Stimulated activated naive CD4-positive, alpha-beta T cell (primary cell): ENCODE measurements at regions not wholly inside any gene's neighbourhood (a gene's known extent, or its start where the extent isn't known, plus 50 kb on each side); places are given as distances from the start of the nearest gene placed in this dataset.
"Not testable (repeated sequence)": the region's sequence is repeated elsewhere in the genome, so short reads cannot be mapped to it uniquely, and the experiment has no call there.

Source experiments
- DNase-seq, 6 experiments: peaks; one replicate each; lab custom pipeline; 2025; lab: John Stamatoyannopoulos, UW

DNA sequence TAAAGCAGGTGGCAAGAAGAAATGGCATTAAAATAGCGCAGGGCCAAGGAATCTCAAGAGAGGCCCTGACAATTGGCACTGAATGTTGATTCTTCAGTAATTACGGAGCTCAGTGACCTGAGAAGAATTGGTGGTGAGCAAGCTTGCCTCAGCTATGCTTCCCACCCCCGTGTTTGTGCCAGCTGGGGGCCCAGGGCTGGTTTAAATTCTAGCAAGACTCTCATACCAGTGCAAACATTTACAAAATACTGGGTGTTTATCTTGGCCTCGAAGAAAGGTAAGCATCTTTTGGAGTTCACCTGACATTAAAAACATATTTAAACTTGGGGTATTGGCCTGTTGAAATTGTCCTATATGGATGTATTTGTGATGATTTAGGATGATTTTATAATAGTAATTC, 296.7 kb upstream of the USP25 start:
- DNase-seq: no peak

GRCh38 chr21:15434163-15434905, 295.4 kb upstream of the USP25 start:
- DNase-seq: no peak

DNA sequence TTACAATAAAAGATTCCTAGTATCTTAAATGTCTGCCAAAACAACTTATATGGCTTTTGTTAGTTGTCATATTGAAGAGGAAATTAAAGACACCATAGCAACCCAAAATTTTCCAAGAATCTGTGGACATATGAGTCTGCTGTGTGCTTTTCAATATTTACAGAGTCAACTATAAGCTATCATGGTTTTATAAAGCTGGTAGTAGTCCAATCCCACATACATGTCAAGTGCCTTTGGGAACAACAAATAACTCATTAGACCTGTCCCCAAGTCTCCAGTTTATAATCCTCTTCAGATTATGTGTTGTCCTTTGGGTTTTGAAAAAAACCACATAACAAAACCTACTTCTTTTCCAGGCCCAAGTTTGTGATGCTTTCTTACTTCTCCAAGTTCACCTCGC, 293.8 kb upstream of the USP25 start:
- DNase-seq: no peak

DNA sequence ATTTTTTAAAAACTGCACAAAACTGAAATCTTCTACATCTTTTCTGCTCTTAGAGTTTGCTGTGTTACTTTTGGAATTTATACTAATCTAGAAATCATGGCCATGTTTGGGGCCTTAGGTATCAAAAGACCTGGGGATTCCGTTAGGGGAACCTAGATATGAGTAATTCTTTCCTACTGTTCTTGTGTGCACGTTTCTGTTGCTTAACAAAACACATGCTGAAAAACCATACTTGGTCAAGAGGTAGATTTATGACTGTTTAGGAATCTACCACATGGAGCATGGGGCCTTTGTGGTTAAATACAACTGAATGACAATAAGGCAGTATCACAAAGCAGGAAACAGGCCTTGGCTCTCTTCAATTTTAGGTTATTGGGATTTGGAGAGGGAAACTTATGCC, 291.9 kb upstream of the USP25 start:
- DNase-seq: no peak

DNA sequence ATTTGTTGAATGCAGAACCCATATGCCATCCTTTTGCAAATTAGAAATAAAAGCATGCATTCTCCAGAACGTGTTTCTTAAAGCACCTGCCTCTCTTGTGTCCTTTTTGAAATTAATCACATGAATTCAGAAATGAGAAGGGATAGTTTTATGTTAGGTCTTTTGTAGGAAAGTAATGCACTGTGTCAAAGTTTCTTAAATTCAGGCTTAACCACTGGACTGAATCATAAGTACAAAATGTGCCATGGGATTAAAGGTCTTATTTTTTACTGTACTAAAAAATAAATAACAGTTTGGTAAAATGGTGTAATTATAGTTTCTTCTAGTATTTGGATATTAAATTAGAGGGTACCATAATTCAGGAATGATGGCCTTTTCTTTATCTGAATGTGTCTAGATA, 290.1 kb upstream of the USP25 start:
- DNase-seq: no peak

- no peak for DNase-seq
Measured at GRCh38 chr21:15441060-15441493, 288.7 kb upstream of the USP25 start.

DNA sequence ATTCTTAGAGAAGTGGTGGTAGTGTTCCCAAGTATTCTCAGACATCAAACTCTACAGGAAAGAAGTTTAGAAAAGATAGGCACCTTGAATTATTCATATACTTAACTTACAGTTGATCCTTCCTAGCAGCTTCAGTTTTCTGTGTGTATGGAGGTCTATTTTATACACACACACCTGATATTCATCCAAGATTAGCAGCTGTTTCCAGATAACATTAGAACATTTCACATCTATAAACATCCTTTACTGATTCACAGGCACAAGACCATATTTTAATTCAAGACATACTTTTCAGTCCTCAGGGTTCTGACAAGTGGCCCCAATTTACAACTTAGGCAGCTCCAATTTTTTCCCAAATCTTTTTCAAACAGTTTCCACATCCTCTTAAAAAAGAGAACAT, 287.8 kb upstream of the USP25 start:
- no peak for DNase-seq

- DNase-seq: no peak
Measured at GRCh38 chr21:15442743-15443469, 286.9 kb upstream of the USP25 start.

GRCh38 chr21:15443740-15444117, 286.1 kb upstream of the USP25 start:
- no peak for DNase-seq

DNA sequence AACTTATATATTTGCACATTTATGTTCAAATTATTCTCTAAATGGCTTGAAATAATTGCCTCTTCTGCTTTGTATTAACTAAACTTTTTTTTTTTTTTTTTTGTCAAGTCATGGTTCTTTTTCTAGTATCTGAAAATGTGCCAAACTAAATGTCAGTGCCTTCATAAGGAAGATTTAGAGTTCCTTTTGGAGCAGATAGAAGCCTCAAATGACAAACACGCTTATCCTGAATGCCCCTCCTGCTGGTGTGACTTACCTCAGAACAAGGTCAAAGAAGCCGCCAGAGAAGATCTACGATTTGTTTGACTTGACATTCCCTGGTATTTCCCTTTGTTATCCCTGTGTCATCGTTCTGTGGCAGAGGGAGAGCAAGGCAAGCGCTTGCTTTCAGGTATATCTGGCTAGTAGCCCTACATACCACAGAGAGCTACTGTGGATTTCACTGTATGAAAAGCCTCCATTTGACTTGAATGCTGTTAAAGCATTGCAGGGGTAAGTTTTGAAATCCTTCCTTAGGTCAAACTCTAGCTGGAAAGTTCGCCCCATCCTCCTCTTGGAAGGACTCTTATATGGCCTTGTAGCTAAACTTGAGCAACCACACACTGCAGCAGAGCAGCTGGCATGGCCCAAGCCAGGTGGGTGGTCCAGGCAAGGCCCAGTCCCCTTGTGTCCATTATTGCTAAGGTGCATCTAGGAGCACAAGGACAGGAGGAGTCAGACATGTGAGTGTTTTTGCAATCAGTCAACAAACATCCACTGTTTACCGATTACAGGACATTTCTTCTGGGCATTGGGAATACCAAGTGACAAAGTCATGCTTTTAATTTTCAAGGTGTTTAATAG, 285.4 kb upstream of the USP25 start:
- no peak for DNase-seq

- no peak for DNase-seq
Measured at GRCh38 chr21:15445327-15445726, 284.5 kb upstream of the USP25 start.

GRCh38 chr21:15446223-15446622, 283.6 kb upstream of the USP25 start:
- no peak for DNase-seq

- no peak for DNase-seq
Measured at GRCh38 chr21:15449556-15449955, 280.2 kb upstream of the USP25 start.

- no peak for DNase-seq
Measured at GRCh38 chr21:15453261-15453660, 276.5 kb upstream of the USP25 start.

DNA sequence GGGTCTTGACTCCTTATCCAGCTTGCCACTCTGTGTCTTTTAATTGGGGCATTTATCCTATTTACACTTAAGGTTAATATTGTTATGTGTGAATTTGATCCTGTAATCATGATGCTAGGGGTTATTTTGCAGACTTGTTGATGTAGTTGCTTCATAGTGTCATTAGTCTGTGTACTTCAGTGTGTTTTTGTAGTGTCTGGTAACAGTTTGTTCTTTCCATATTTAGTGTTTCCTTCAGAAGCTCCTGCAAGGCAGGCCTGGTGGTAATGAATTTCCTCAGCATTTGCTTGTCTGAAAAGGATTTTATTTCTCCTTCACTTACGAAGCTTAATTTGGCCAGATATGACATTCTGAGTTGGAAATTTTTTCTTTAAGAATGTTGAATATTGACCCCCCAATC, 276.0 kb upstream of the USP25 start:
- DNase-seq: not testable (repeated sequence)

DNA sequence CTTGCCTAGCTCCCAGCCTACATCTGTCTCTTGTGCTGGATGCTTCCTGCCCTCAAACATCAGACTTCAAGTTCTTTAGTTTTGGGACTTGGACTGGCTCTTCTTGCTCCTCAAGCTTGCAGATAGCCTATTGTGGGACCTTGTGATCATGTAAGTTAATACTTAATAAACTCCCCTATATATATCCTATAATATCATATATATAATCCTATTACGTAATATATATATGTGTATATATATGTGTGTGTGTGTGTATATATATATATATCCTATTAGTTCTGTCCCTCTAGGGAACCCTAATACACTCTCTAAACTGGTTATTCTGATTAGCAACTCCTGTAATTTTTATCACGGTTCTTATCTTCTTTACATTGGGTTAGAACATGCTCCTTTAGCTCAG, 274.9 kb upstream of the USP25 start:
- not testable (repeated sequence) for DNase-seq

GRCh38 chr21:15455819-15456462, 273.8 kb upstream of the USP25 start:
- DNase-seq: no peak

GRCh38 chr21:15457965-15458364, 271.8 kb upstream of the USP25 start:
- DNase-seq: no peak

GRCh38 chr21:15462092-15462491, 267.7 kb upstream of the USP25 start:
- no peak for DNase-seq

DNA sequence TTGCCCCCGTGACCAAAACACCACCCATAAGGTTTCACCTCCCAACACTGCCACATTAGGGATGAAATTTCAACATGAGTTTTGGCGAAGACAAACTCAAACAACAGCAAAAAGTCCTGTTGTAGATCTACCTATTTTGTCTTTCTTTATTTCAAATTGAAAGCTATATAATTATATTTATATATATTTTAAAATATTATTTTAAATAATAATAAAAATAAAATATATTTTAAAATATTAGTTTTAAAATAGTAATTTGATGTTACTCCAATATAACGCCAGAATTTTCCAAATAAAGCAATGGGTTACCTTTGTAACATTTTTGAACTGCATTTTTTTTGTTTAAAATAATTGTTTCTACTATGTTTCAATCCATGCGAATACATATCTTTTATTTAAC, 263.5 kb upstream of the USP25 start:
- DNase-seq: no peak

GRCh38 chr21:15468368-15468767, 261.4 kb upstream of the USP25 start:
- no peak for DNase-seq
